ENCODE measurements at regions not wholly inside any gene's neighbourhood (a gene's known extent, or its start where the extent isn't known, plus 50 kb on each side); places are given as distances from the start of the nearest gene placed in this dataset.

DNA sequence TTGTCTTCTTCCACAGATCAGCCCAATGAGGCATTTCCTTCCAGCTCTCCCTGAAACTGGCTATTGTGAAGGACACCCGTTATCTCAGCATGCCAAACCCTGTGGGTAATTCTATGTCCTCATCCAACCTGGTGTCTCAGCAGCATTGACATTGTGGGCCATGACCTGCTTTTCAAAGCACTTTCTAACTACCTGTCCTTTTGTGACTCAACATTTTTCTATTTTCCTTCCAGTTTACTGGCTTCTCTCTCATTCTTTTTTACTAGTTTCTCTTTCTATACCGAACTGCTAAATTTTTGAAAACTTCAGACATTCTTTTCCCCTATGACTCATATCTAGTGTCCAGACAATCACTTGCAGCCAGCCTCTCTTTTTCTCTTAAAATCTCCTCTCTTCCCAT is 136.4 kb upstream of the HTR2A start:
- Histone ChIP-seq H3K9me2 (ENCODE audit: insufficient read depth) (no peaks in the 10 kb centered on the region), H3F3A (ENCODE audit: insufficient read depth, low read depth) (no peaks in the 10 kb centered on the region), H3K4me2 (no peak overlapping the region), H3K27me3 (ENCODE audit: insufficient read depth, low read depth) (no peaks in the 10 kb centered on the region), H3K4me3 (no peak overlapping the region), H3K27ac (no peak overlapping the region), H2AFZ (no peak overlapping the region), H3K4me1 (replicated peaks; ENCODE audit: insufficient read depth) (no peaks in the 10 kb centered on the region), H4K20me1 (ENCODE audit: insufficient read depth) (no peaks in the 10 kb centered on the region), H3K79me2 (ENCODE audit: low read depth) (no peaks in the 10 kb centered on the region), H3K9me3 (ENCODE audit: insufficient read depth, low read depth) (no peaks in the 10 kb centered on the region), H3K36me3 (ENCODE audit: low read depth) (no peaks in the 10 kb centered on the region)
- ChIA-PET POLR2A (ENCODE audit: unreplicated experiment) (no interaction called here), CTCF (no interaction called here)
- DNase-seq: no peak
- no TSS peak for BruUV-seq (replicated peaks)
- intact Hi-C loops (cut with micrococcal nuclease; ENCODE audit: unreplicated experiment): no loop called here
- no peak for TF ChIP-seq EZH2 (IDR thresholded peaks at IDR 0.05; ENCODE audit: low read depth)
- TF ChIP-seq, protein P1, sequence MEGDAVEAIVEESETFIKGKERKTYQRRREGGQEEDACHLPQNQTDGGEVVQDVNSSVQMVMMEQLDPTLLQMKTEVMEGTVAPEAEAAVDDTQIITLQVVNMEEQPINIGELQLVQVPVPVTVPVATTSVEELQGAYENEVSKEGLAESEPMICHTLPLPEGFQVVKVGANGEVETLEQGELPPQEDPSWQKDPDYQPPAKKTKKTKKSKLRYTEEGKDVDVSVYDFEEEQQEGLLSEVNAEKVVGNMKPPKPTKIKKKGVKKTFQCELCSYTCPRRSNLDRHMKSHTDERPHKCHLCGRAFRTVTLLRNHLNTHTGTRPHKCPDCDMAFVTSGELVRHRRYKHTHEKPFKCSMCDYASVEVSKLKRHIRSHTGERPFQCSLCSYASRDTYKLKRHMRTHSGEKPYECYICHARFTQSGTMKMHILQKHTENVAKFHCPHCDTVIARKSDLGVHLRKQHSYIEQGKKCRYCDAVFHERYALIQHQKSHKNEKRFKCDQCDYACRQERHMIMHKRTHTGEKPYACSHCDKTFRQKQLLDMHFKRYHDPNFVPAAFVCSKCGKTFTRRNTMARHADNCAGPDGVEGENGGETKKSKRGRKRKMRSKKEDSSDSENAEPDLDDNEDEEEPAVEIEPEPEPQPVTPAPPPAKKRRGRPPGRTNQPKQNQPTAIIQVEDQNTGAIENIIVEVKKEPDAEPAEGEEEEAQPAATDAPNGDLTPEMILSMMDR (conservative IDR thresholded peaks at IDR 0.05): no peak

DNA sequence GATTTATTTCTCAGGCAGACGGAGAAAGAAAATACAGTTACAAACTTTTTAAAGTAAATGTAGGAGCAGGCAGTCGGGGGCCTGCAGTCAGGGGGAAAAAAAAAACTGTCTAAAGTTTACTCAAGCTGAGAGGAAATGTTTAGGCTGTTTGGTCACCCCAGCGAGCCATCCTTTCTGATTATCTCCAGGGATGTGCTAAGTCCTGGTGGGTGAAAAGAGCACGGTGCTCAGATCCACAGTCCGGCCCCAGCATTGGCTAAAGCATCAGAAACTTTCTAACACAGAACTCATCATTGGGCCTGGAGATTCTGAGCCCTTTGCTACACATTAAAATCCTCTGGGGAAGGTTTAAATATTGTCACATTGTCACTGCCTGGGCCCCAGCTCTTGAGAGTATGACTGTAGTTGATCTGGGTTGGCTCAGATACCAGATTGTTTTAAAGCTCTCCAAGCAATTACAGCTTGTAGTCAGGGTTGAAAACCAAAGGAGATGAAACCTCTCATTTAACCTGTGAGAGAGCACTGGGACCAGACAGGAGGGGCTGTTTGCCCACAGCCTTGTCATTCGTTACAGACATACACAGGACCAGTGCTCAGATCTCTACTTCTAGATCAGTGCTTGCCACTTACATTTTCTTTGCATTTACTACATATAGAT is 131.1 kb upstream of the HTR2A start:
- no peaks in the 10 kb centered on the region for H3K9me2 ChIP-seq (ENCODE audit: insufficient read depth)
- POLR2A ChIA-PET (ENCODE audit: unreplicated experiment): interaction anchor here (0.6 kb wide), 1 partner anchor 220 kb away, joined by 4 read pairs; no protein-coding TSS in a partner anchor
- BruUV-seq (replicated peaks): no TSS peak
- DNase-seq: no peak
- no peak overlapping the region for H3K4me3 ChIP-seq
- H3K79me2 ChIP-seq (ENCODE audit: low read depth): no peaks in the 10 kb centered on the region
- no peak overlapping the region for H3K4me2 ChIP-seq
- no peaks in the 10 kb centered on the region for H4K20me1 ChIP-seq (ENCODE audit: insufficient read depth)
- H3K36me3 ChIP-seq (ENCODE audit: low read depth): no peaks in the 10 kb centered on the region
- no peak overlapping the region for H2AFZ ChIP-seq
- intact Hi-C loops (cut with micrococcal nuclease; ENCODE audit: unreplicated experiment): no loop called here
- CTCF ChIA-PET: no interaction called here
- TF ChIP-seq, protein P1 (conservative IDR thresholded peaks at IDR 0.05): no peak
- TF ChIP-seq EZH2 (IDR thresholded peaks at IDR 0.05; ENCODE audit: low read depth): no peak
- H3K27me3 ChIP-seq (ENCODE audit: insufficient read depth, low read depth): no peaks in the 10 kb centered on the region
- H3F3A ChIP-seq (ENCODE audit: insufficient read depth, low read depth): no peaks in the 10 kb centered on the region
- H3K27ac ChIP-seq: no peak overlapping the region
- H3K4me1 ChIP-seq (replicated peaks; ENCODE audit: insufficient read depth): no peaks in the 10 kb centered on the region
- no peaks in the 10 kb centered on the region for H3K9me3 ChIP-seq (ENCODE audit: insufficient read depth, low read depth)

DNA sequence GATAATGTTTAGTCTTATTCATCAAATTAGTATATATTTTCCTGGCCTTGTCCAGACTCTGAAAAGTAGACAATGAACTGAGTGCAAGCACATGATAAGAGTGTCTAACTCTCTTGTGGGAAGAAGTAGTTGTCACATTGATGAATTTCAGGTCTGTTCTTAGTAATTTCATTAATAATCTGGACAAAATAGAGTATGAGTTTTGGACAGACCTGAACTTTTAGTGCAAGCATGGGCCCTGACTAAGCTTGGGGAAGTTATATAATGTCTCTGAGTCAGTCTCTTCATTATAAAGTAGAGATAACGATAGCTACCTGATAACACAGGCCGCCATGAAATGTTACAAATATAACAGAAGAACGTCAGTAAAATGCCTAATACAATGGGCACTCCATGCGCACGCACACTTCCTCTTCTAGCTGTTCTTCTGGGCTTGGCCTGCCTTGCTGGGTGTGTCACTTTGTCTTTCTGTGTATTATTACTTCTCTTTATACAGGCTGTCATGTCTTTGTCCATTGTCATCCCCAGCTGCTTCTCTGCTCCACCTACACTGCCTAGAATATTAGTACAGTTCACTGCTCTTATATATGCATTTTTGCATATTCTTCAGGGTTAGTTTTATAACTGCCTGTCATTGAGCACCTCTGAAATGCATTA is 129.1 kb upstream of the HTR2A start:
- no peaks in the 10 kb centered on the region for H4K20me1 ChIP-seq (ENCODE audit: insufficient read depth)
- TF ChIP-seq, protein P1 (conservative IDR thresholded peaks at IDR 0.05): no peak
- no peak for TF ChIP-seq EZH2 (IDR thresholded peaks at IDR 0.05; ENCODE audit: low read depth)

More for the DNA sequence above, 129.1 kb upstream of the HTR2A start:
- Histone ChIP-seq H3K27ac (no peak overlapping the region), H3K4me3 (no peak overlapping the region), H3F3A (ENCODE audit: insufficient read depth, low read depth) (no peaks in the 10 kb centered on the region), H3K79me2 (ENCODE audit: low read depth) (no peaks in the 10 kb centered on the region), H3K27me3 (ENCODE audit: insufficient read depth, low read depth) (no peaks in the 10 kb centered on the region), H3K9me2 (ENCODE audit: insufficient read depth) (no peaks in the 10 kb centered on the region; the same call in 1 of the 2 replicates), H3K4me2 (no peak overlapping the region), H3K36me3 (ENCODE audit: low read depth) (no peaks in the 10 kb centered on the region), H3K9me3 (ENCODE audit: insufficient read depth, low read depth) (no peaks in the 10 kb centered on the region), H3K4me1 (replicated peaks; ENCODE audit: insufficient read depth) (no peaks in the 10 kb centered on the region), H2AFZ (no peak overlapping the region)
- intact Hi-C loops (cut with micrococcal nuclease; ENCODE audit: unreplicated experiment): no loop called here
- BruUV-seq (replicated peaks): no TSS peak
- CTCF ChIA-PET: no interaction called here
- POLR2A ChIA-PET (ENCODE audit: unreplicated experiment): no interaction called here
- no peak for DNase-seq

Data from PC-9 (cell line).